GM19023 (cell line): ENCODE measurements at regions not wholly inside any gene's neighbourhood (a gene's known extent, or its start where the extent isn't known, plus 50 kb on each side); places are given as distances from the start of the nearest gene placed in this dataset.

ENCODE experiments used
- ATAC-seq: cut with Tn5 transposase; IDR thresholded peaks from one replicate; pipeline ENCODE4 v1.9.1; 2021; ENCODE audit warnings: mild to moderate bottlenecking, moderate library complexity; ENCODE audit not compliant: unreplicated experiment

DNA sequence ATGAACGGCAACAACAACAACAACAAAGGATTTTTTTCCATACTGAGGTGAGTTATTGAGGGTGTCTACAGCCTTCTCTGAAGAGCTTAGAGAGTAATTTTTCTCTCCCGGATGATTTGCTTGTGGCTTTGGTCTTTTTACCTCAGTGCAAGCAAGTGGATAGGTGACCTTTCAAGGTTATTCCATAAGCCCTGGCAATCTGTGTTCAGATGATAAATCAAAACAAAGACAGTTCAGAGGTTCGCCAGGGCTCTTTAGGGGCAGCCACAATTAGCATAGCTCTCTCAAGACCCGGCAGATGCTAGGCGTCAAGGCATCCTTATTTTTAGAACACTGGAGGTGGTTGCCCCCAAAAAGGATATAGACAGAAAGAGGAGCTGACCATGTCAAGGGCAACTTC lies 417.9 kb upstream of the C9orf72 start:
- no peak for ATAC-seq

DNA sequence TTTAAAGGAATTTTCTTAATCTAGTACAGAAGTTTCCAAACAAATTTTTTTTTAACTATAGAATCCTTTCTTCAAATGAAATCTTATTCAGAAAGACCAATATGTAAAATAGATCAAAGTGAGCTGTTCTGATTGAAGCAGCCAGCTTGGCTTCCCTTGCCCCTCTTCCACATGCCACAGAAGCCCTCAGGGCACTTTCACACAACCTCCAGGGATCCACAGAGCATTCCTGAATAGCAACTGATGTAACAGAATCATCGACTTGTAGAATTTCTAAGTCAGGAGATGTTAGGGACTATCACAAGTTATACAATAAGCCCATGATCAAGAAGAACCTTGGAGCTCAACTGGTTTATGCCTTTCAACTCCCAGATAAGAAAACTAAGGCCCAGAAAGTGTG lies 427.8 kb upstream of the C9orf72 start:
- ATAC-seq: no peak

DNA sequence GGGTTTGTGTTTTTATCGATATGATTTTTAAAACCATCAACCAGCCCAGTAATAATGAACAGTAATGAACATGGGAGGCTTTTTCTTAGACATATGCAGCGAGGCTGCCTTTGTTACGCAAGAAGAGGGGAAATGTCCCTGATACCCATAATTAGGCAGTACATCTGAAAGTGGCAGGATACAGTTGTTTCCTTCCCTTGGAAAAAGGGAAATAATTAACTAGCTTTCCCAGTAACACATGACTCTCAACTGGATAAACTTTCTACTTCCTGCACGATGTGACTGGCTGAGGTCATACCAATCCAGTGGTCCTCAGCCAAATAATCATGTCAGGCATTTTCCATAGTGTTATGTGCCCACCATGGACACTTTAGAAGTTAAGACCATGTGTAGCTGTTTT lies 431.6 kb upstream of the C9orf72 start:
- no peak for ATAC-seq

DNA sequence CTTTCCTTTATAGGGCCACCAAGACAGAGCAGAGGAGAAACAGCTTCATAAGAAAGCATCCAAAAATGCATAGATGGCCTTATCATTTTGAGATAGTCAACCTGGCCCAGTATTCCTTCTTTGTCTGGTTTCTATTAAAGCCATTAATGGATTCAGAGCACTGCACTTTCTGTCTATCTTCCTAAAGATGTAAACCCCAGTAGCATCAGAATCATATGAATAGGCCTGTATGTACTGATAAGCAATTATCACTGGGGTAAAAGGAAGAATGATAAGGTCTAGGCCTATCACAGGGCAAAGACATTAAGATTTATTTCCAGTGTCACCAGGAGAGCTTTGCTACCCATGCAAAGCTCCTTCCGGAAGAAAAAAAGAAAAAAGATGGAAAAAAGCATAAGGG lies 432.5 kb upstream of the C9orf72 start:
- no peak for ATAC-seq

DNA sequence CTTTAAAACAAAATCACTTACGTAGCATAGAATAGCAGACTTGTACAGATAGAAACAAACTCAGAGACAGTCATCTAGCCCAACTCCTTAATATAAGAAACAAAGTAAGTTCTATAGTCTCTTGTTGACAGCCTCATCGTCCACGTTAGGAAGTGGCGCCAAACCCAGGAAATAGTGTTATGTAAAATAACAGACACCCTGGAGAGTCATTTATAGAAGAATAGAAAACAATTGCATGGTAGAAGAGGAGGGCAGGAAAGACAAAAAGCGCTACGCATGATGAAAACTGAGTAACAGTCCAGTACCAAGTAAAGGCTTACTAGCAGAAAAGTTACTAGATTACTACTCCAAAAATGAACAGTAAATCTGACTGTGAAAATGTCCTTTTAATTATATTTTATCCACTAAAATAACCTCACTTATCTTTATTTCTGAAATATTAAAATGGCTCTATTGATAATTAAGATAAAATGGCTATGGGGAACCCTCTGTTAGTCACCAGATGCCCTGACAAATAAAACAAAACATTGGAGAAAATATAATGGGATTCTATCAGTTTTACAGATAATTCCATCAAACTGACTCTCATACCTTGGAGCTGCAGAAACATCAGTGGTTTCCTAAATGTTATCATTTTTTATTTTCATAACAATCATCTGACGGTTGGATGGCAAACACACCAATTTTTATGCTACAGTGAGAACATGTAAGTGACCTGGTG lies 434.0 kb upstream of the C9orf72 start:
- ATAC-seq: no peak

DNA sequence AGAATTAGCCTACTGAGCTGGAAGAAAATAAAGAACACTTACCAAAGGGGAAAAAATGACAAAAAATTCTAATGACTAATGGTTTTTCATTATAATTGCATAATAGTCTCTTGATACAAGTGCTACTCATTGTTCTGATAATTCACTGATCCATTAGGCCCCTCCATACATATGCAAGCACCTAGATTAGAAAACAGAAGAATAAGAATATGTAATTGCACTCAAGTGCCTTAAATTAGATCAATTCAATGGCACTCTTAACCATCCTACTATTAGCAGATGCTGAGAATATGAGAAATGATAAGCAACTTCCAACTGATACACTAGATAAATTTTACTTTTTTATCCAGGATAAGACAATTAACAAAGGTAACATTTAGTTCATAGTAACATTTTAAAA lies 440.9 kb upstream of the C9orf72 start:
- no peak for ATAC-seq

DNA sequence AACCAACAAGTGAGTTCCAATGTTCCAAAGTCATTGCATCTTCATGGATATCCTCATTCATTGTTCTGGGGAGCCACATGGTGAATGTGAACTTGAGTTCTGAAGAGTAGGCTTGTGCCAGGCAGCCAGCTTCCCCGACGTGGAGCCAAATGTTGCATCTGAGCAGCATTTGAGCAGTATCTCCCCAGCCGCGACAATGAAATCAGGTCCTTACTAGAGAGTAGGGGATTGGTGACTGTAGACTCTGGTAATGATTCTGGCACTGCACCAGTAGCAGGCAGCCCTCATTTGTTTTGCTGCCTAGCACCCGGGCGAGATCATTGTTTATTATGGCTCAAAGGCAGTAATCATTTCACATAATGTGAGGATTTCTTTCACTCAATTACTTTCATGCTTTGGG lies 451.4 kb upstream of the C9orf72 start:
- no peak for ATAC-seq

DNA sequence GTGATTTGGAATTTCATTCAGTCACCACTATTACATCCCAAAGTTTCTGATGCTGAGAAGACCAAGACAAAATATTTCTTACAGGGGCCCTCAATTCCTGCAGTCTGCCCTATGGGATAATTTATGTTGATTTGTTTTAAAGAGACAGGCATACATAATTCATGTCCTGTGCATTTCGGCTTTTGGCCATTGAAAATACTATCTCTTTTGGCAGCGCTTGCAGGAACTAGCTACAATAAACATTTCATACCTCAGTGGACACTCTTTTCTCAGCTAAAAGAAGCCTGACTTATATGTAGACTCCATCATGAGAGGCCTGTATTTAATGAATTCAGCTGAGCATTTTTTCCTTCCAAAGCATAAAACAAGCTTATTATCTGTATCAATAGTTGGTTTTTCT lies 451.9 kb upstream of the C9orf72 start:
- no peak for ATAC-seq

DNA sequence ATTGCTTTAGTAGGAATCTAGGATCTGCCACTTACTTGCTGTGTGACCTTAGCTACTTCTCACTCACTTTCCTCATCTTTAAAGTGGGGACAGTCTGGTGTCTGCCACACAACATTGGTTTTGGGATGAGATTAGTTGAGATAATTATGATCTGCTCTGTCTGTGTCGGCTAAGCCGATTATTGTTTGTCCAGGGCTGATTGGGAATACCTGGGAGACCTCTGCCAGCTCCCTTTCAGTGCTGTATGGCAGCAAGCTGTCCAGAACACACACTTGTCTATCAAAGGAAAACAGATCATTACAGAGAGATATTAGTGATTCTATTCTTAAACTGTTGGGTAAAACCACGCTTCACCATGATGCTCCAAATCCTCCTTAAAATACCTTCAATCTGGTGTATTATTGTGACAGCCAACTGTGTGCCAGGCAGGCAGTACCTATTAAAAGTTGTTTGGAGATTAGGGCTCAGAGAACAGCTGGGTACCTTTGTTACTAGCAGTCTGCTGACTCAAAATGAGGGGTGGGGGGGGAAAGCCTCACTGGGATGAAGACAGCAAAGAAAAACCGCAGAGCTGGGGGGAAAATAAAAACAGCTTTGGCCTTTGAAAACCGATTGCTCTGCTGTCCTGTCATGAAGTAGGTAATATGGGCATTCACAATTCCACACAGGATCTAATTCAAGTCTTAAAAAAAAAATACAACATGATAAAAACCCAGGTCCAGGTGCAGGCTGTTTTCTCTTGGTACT lies 458.4 kb upstream of the C9orf72 start:
- no peak for ATAC-seq

DNA sequence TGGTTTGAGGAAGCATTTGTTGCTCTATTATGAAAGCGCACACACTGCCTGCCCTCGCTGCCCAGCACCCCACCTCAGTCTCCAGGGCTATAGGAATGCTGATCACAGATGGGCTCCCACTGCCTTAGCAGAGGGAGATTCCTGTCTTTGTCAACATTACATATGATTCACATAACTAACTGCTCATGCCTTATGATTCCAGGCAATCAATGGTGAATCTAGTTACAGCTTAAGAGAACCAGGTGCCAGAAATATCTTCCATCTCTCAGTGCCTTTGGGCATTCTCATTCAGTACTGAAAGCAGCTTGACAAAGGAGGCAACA lies 458.9 kb upstream of the C9orf72 start:
- no peak for ATAC-seq

DNA sequence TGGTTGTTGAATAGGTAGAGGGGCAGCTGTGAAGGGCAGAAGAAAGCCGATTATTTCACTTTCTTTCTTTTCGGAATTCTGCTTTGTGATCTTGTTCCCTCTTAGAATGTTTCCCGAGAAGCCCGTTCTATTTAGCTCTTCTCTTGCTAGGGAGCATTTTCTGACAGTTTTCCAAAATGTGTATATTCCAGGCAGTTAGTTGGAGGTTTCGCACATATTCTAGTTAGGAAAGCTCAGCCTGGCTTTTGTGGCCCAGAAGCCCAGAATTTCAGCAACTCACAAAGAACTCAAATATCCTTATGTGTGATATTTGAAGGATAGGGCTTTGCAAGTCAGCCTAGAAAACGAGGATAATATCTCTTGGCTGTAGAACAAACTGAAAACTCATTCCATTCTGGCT lies 461.0 kb upstream of the C9orf72 start:
- no peak for ATAC-seq

DNA sequence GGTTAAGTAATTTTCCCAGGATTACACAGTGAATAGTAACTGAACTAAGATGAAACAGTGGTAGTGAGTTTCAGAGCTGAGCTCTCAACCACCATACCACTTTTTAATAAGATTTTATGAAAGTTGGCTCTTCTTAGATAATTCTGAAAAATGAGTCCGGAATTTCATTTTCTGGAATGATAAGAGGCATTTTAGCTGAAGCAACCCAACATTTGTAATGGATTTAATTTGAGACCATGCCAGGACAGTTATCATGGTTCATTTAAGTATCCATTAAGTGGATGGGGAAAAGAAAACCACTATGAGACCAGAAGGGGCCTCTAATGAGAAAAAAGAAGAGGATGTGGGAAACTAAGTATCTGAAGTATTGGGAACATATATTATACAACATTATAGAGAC lies 464.7 kb upstream of the C9orf72 start:
- ATAC-seq: no peak

DNA sequence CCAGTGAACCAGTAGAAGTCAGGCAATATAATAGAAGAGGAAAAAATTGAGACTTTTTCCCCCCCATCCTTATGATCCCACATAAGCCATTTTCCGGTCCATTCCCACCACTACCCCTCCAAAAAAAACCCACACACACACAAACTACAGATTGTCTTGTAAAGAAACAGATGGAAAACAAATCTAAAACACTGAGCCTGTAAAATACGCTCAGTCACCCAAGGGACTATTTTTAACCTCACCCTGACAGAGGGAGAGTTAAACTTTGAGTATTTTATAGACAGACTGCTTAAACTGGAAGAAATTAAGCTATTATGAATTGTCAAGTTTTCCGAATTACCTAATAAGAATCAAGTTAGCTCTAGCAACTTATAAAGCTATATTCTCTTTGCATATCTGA lies 471.8 kb upstream of the C9orf72 start:
- ATAC-seq: no peak

DNA sequence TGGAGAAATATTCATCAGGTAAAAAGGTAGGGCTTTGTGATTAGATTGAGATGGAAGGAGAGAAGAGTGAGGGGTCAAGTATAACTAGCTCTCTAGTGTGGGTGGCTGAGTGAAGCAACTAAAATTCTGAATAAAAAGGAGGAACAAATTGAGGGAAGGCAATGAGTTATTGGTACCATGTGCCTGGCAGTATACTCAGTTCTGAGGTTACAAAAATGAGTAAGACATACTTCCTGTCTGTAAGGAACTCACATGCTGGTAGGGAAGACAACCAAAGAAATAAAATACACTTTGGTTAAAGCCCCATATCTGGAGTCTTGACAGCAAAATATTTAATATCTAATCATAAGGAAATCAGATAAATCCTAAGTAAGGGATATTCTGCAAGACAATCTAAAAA lies 476.8 kb upstream of the C9orf72 start:
- ATAC-seq: no peak

DNA sequence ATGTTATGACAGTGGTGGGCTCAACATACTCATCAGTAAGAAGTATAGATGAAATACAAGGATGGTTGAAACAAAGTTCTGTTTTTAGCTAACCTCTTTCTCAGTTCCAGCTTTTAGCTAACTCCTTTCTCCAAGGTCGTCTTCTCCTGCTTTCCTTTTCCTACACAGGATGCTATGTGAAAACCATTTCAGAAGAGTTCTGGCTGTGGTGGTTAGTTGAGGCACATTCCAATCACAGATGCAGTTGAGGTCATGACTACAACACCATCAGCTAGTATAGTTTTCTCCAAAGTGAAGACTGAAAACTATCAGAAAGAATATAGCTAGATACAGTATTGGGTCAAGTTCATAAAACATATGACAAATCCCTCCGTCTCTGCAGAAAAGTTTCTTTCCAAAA lies 477.7 kb upstream of the C9orf72 start:
- no peak for ATAC-seq

DNA sequence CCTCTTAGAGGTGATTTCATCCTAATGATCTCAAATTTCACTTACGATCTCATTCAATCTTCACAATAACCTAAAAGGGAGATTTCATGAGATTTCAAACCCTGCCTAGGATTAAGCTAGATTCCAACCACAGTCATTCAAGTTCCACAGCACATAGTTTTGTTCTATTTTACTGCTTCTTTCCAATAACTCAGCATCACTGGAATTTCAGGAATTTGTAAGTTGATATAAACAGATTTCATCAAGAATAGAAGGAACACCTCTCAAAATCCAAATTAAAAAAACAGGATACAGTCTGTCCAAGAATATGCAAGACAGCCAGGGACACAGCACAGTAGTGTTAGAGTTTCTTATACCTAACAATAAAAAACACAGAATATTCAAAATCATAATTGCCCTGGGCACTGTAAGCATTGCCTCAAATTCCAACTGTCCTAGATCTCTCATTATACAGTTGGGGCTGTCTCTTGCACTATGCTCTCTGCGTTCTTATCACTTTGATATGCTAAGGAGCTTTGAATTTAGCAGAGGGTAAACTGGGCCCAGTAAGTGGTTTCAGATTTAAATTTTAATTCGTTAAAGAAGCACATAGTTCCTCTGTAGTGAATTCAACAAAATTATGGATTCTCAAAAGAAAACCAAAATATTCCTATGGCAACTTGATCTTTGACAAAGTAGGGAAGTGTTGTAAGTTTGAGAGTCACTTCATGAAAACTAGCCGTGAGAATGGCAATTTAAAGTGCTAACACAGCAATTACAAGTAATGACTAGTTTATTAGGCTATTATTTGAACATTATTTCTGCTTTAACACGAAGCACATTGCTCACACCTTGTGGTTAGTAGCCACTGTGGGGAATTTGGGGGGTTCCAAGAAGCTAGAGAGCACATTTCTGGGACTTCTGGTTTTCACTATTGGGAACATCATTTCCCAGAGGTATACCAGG lies 478.6 kb upstream of the C9orf72 start:
- no peak for ATAC-seq

DNA sequence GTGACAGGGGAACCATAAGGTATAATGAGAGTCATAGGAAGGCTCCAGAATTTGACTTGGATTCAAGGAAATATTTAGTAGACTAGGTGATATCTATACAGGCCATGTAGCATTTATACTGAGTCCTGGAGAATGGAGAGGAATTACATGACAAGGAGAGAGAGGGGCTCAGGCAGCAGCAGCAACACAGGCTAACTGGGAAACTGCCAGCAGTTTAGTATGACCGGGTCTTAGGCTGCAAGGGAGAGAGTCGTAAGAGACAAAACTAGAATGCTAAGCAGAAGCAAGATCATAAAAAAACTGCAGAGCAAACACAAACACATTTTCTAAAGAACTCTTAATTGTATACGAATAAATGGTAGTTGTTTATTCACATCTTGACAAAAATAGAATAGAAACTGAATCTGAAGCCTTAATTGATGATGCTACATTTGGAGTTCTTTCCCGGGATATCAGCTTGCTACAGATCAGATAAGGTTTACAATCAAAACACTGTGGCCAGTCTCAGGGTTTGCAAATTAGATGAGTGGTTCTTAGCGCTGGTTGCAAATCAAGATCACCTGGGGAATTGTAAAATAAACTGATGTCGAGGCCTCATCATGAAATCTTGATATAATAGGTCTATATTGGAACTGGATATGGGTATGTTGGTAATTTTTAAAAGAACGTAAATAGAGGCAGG lies 480.0 kb upstream of the C9orf72 start:
- ATAC-seq: no peak

DNA sequence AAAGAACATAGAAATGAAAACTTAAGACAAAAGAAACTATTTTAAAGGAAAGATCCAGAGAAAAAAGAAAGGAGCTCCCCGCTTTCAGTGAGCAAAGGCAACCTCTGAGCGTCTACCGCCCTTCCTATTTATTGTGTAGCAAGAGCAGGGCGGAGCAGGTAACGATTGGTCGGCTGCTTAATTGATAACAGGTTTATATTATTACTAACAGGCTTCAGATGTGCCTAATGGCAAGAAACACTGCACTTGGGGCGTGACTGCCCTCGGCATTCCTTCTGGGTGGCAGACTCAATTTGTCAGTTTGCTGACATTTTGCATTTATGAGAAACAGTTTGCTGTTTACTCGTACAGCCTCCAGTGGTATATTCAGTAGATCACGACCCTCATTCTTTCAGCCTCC lies 482.7 kb upstream of the C9orf72 start:
- no peak for ATAC-seq

DNA sequence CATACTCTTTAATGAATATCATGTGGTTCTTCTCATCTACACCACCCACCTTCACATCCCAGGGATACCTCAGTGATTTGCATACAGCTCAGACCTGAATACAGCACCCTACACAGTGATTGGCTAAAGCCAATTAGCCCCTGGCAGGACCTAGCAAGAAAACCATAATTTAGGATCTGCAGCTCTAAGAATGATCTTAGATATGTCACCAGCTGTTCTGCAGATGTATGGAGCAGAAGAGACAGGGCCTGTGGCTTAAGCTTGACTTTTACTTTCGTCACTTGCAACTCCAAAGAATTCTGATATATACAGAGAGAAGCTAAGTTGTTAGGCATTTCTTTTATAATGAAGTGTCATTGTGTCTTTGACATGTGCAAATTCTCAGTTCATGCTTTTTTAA lies 483.2 kb upstream of the C9orf72 start:
- ATAC-seq: no peak

DNA sequence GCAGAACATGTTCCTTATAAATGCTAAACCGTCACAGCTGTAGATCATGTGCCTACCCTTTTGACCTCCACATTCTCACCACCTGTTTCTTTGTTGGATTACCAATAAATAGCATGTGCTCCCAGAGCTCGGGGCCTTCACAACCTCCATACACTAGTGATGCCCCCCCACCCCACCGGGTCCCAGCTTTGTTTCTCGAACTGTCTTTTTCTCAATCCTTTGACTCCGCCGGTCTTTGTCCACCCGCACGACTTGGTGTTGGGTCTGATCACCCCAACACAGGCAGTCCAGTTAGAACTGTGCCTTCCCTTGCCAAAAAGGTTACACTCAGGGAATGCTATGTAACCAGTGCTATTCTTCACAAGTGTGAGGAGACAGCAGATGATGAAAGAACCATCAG lies 485.9 kb upstream of the C9orf72 start:
- no peak for ATAC-seq

DNA sequence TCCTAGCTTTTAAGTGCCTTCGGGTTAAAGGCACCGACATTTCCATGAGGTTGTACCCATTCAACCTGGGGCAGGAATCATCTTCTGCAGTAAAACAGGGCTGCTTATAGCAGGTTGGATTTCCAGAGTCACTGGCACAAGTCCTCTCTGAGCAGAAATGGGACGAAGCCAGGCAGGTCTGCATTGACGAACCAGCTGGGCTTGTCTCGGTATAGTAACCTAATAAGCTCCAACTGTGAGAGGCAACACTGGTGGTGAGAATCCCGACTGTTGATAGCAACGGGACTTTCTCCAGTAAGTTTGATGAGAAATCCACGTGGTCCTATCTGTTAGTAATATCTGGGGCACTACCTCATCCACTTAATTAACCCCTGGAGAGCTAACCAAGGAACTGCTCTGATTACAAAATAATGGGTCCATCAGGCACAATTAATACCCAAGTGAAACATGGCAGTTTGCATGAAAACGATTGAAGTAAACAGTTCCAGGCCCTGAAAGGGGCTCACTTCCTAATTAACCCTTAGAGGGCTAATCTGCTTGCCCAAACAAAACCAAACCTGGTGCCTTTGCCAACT lies 491.0 kb upstream of the C9orf72 start:
- ATAC-seq: no peak
